SW 1271 (cell line): ENCODE measurements at regions not wholly inside any gene's neighbourhood (a gene's known extent, or its start where the extent isn't known, plus 50 kb on each side); places are given as distances from the start of the nearest gene placed in this dataset.

ENCODE experiments used
- DNase-seq, 2 experiments: peaks; one replicate each; lab custom pipeline; 2025; lab: John Stamatoyannopoulos, UW

DNA sequence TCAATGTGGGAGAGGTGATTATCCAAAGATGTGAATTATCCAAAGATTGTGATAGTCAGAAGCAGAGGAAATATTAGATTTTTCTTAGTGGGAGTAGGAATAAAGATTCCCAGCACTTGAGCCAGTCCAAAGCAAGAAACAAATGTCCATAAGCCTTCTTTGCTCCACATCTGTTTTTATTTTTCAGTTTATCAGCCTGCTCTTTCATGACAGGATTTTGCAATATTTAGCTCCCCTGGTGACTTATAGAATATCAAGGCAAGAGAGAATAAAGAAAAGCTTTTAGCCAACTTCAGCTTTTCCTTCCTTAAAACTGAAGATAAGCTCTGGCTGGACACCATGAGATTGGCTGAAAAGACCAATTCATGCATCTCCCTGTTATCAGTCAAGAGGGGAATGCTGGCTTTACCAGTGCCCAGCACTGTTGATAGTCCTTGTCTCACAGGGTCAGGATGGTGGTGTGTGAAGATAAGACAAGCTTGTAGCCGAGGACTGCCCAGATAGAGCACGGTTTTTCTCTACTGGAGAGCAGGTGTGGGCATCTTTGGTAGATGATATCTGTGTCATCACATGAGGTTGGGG, 706.5 kb downstream of the KCNJ2 start:
- no peak for DNase-seq

DNA sequence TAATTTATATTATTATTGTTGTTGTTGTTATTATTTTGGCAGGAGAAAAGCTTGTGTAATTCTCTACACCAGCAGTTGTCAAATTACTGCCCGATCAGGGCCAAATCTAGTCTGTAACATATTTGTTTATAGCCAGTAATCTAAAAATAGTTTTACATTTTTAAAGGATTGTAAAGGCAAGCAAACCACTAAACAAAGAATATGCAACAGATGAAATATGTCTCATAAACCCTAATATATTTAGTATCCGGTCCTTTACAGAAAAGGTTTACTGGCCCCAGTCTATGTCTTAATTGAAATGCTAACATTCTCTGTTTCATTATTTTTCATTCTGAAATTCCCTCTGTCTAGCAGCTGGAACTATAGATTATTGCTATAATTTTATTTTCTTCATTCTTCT, 709.5 kb downstream of the KCNJ2 start:
- no peak for DNase-seq

DNA sequence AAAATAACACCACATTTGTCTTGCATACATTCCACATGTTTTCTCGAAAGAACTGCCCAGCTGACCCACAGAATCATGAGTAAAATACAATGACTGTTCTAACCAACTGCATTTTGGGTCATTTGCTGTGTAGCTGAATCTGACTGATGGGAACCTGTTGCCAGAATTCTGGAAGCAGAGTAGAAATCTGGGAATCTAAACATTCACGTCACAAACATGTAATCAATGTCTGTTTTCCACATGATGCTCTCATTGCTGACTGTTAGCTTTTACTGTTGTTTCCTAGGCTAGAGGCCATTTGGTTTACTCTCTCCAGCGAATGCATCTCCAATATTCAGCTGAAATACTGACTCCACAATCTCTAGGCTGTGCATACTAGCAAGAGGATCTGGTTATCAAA, 710.1 kb downstream of the KCNJ2 start:
- DNase-seq = no peak

DNA sequence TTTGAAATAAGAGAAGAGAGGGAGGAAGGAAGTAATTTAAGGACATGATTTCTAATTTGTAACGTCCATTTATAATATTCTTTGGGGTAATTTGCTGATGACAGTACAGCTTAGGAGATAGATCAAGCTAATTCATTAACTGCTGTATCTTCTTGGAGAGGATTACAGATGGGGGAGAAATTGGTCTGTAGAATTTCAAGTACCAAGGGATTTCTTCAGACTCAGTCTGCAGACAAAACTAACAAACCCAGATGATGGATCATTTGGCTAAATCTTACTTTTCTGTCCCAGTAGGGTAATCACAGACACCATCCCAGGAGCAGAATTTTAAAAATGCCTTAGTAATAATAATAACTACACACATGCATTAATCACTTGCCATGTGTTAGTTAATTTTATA, 711.8 kb downstream of the KCNJ2 start:
- DNase-seq = no peak

DNA sequence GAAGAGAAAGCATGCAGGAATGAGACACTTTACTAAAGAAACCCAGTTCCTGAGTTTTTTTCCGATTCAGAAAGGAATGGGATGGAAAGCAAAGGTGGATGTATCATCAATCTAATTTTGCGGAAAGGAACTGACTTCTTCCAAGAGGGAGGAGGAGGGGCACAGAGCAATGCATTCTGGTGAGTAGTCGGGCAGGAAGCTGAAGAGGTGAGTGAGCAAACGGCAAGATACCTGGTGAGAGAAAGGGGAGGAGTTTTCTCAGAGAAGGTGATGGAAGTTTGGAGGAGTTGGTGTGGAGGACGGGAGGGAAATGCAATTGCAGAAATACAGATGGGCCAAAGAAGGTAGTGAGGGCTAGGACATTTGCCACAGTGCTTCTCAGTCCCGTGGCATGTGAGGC, 713.2 kb downstream of the KCNJ2 start:
- DNase-seq = no peak

DNA sequence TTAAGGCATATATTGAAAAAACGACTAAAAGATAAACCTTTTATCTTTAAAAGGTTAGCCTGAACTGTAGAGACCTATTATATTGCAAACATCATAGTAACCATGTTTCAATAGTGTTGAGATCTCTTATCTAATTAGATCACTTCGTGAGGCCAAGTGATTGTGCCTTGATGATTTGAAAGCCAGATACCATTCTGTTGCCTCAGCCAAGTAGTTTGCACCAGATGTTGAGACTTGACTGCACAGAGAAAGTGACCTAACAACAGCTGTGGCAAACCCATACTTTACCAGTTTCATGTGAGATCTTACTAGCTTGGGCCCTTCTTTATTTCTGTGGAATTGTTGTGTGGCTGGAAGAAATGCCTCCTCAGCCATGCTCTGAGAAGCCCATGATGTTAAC, 717.3 kb downstream of the KCNJ2 start:
- DNase-seq = no peak

DNA sequence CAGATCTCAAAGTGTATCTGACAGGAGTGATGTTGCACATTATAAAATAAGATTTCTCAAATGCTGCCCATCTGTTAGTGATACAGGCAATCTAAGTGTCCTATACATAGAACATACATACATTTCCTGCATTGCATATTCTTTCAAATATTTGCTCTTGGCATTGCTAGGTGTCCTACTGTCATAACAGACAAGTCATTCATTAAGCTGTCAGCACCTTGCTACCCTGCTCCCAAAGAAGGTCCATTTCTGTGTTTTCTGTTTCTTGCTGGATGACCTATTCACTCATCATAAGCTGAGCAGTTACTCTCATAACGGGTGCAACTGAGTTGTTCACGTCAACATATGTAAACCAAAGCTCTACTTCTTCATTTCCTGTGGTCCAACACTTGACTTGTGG, 719.0 kb downstream of the KCNJ2 start:
- no peak for DNase-seq

DNA sequence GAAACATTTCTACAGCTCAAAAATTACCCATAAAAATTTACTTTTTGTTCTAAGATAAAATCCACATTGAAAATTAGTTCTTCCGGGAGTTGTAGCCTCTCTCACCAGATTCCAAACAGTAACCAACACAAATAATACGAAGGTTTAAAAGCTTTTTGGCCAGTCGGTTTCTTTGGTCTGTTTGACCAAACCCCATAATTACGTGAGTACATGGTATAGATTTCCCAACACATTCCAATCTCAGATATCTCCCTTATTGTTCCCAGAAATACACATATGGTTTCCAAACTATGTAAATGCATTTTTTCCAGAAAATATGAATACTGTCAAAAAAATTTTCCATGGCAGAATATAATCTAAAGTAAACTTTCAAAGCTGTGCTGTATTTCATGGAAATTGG, 722.0 kb downstream of the KCNJ2 start:
- DNase-seq = no peak

DNA sequence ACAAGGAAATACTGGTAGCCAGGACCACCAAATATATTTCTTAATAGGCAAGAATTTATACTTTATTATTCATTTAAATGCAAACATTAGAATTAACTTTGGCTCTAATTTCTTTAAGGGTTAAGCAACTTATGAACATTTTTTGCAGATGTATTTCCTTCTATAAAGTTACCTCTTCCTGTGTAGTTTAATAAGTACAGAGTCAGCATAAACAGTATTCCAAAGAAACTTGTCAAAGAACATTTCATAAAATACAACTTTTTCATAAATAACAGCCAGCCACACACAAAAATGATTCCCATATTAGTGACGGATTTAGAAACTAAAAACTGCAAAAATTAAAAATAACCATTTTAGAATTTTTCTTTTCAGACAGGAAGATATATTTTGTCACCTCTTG, 723.2 kb downstream of the KCNJ2 start:
- DNase-seq = no peak

DNA sequence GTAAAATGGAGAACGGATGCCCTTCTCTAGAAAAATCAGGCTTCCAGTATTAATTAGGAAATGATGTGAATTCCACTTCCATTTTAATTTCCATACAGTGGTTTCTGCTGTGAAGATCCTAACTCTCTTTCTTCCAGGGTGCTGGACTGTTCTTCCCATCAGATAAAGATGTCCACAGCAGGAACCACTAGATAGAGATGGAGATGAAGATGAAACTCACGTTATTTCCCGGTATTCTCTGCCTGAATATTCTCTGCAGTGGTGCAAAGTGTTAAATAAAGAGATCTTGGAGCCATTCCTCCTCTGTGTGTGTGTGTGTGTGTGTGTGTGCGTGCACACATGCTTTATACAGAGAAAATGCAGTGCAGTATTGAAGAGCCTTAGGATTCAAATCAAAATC, 727.5 kb downstream of the KCNJ2 start:
- peak in 1 of 2 experiments; percentile 1 for DNase-seq

DNA sequence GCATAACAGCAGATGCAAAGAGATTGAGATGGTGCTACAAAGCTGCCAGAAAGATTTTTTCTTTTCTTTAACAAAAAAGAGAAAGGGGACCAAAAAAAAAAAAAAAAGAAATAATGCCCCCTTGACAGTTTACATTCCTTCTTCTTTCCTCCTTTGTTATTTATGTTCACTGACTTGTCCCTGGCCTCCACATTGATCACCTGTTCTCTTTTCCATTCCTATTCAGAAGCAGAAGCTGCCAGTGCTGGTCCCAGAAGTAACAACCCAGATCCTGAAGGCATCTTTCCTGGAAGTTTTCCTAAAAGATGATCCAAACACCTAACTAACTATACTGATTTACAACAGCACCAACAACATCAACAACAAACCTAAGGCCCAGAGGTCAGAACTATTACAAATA, 728.1 kb downstream of the KCNJ2 start:
- no peak for DNase-seq

DNA sequence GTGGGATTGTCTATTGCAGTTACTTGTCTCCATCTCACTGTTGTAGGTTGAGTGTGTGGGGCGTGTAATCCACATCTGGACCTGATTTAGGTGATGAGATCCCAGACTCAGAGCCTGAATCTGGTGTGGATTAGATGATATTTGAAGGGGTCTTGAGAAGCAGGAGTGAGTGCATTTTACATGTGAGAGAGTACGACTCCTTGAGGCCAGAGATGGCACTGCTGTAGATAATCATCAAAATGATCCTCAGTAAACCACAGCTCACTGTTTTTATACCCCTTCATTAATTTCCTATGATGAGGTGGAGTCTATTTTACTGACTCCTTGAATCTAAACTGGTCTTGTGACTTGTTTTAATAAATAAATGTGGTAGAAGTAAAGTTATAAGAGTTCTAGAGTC, 732.5 kb downstream of the KCNJ2 start:
- no peak for DNase-seq

DNA sequence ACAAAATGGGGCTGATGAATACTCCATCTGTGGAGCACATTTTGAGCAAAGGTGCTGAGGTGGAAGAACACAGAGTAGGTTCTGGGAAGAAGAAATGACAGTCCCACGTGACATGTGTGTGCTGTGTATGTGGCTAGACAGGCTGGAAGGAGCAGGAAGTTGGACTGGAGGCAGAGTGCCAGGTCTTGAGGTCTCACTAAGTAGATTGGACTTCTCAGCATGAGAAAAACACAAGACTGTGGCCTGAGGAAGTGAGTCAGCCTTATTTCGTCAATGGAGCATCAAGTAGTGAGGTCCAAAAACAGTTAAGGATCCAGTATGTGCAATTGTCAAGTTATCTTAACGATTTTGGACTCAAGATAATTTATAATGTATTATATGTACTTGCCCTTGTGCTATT, 736.5 kb downstream of the KCNJ2 start:
- DNase-seq = peak; percentile 73 to 90

DNA sequence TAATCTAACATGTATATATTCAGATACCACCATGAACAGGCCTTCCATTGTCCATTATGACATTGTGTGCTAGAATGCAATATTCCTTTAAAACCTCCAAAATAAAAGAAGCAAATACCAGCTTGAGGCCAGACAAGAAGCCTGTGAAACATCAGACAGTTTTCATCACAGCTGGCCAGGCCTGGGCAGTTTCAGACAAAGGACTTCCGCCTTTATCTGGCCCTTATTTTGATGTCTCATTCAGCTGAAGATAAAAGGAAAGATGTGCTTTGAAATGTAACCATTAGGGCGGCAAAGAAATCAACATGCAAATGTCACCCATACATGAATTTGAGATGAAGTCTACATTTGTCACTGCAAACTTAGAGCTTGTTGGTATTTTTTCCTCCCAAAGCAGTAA, 737.5 kb downstream of the KCNJ2 start:
- no peak for DNase-seq

DNA sequence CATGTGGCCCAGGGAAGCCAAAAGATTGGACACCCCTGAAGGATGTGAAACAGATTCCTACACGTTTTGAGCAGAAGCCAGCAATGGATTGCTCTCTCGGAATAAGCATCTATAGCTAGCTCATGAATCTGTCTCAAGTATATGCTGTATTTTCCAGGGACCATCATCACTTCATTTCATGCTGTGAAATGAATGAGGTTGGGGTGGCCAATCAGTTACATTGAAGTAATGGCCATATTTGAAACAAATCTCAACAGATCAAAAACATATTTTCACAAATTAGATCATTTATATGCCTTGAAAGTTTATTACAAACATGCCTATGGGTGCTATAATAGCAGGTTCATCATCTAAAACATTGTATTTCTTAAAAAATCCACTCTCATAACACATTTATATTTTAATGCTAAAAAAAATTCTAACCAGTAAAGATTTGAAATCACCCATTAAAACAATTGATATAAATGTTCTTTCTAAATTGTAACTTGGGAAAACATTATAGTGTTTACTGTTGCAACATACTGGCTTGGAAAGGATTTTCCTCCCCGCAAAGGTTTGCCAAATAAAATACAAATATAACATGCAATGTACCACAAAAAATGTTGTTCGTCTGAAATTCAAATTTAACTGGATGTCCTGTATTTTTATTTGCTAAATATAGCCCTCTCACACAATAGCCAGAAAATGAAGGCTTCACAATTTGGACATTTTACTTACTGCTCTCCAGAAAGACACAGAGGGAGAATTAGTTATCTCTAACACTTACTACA, 743.6 kb downstream of the KCNJ2 start:
- DNase-seq = no peak

DNA sequence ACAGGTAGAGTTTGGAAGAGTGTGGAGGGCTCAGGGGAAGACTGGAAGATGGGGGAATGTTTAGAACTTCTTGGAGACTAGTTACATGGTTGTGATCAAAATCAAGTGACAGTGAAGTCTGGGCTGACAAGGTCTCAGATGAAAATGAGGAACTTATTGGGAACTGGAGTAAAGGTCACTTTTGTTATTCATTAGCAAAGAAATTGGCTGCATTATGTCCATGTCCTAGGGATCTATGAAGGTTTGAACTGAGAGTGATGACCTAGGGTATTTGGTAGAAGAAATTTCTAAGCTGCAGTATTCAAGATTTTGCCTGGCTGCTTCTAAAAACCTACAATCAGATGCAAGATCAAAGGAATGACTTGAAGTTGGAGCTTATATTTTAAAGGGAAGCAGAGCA, 747.1 kb downstream of the KCNJ2 start:
- no peak for DNase-seq

DNA sequence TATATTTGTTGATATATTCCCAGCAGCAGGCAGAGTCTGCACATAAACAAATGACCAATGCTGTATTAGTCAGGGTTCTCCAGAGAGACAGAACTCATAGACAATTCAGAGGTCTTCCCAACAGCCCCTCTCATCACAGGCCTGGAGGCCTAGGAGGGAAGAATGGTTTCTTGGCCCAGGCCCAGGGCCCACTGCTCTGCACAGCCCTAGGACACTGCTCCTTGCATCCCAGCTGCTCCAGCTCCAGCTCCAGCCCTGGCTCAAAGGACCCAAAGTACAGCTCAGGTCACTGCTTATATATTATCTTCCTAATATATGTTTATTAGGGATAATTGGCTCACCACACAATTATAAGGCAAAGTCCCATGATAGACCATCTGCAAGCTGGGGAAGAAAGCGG, 749.9 kb downstream of the KCNJ2 start:
- DNase-seq = no peak

DNA sequence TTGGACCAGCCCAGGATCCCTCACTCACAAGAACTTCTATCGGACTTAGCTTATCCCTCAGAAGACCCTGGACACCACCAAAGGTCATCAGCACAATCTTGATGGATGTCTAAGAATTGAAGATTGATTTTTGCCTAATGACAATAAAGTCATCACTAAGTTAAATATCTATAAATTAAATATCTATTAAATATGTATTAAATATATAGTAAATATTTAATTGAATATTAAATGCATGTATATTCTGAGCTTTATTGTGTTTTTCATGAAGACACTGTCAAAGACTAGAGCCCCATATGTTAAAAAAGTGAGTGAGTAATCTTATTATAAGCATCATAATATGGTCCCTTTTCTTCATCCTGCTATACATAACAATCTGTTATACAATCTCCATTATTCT, 751.1 kb downstream of the KCNJ2 start:
- DNase-seq = no peak

DNA sequence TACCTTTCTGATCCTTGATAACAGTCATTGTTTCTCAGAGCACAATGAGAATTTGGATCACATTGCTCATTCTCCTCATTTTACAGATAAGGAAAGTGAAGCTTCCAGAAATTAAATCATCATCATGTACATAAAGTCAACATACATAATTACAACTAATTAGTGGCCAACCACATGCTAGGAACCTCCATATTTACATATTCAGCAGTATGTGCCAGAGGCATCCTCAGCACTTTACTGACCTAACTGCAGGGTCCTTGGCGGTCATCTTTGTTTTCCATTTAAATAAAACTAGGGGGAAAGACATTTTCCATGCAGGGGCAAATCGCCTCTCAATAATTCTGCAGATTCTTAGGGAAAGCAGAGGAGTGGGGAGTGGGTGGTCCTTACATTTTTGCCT, 752.9 kb downstream of the KCNJ2 start:
- DNase-seq = no peak

DNA sequence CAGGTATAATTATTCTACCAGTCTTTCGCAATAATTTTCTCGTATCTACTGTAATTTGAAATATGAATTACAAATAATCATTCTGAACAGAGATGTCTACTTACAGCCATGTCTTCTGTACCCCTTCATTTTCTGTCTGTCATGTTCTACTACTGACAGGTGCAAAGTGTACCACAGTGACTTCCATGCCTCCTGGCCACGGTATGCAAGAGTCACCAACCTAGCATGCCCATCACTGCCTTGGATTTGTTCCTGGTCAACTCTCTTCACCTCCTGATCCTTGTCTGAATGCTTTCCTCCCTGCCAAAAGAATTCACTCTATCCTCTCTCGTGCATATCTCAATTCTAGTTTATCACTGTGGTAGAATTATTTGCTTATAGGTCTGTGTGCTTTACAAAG, 755.4 kb downstream of the KCNJ2 start:
- no peak for DNase-seq

DNA sequence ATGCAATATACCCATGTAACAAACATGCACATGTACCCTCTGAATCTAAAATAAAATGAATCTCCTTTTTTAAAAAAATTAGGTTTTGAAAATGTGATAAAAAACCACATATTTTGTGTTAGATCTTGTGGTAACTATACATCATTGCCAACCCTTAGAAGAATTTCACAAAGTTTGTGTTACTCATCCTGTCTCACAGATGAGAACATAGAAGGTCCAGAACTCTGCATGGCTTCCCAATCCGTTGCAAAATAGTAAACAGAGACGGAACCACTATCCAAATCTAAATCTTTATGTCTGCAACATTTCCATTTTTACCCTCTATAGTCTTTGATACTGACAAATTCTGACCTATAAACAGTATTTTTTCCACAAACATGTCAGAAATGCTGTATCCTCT, 759.9 kb downstream of the KCNJ2 start:
- DNase-seq = no peak

DNA sequence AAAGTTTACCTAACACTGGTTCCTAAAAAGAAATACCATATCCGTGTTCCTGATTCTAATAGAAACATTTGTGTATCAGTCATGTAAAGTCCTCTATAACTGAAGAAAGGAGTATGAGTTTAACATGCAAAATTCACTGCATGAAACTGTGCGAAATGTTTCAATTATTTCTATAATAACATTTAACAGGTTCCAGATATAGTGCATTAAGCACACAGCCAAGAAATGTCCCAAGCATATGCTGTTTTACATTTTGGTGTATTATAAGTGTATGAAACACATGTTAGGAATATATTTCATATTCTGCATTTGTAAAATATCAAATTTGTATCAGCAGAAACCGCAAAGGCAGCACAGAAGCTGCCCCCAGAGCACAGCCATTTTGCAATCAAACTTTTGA, 764.9 kb downstream of the KCNJ2 start:
- DNase-seq = no peak

DNA sequence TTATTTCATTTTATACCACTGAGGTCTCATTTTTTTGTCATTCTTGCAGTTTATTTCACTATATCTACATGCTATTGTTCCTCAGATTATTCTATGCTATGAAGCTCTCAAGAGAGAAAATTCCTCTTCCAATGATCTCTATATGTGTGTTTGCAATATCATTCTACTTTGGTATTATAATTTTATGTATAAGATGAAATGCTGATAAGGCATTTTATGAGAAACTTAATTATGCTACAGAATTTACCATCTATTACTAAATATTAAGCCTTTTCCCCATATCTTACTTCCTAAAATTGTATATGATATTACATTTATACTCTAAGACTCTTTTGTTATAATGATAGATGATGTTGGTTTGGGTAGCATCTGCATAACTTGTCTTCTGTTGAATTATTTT, 765.5 kb downstream of the KCNJ2 start:
- DNase-seq = no peak

DNA sequence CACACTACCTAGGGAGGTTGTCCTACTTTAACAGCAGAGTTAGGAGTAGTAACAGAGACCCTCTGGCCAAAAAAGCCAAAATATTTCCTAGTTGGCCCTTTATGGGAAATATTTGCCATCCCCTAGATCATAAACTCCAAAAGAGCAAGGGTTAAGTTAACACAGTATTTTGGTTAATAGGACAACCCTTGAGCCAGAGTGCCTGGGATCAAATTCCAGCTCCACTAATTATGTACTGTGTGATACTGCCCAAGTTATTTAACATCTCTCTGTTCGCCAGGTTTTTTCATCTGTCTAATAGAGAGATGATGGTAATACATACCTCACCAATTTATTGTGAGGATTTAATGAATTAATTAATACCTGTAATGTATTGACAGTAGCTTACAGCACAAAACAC, 767.4 kb downstream of the KCNJ2 start:
- no peak for DNase-seq
